Fibroblast of gingiva (primary cell): ENCODE measurements at regions not wholly inside any gene's neighbourhood (a gene's known extent, or its start where the extent isn't known, plus 50 kb on each side); places are given as distances from the start of the nearest gene placed in this dataset.
"Not testable (repeated sequence)": the region's sequence is repeated elsewhere in the genome, so short reads cannot be mapped to it uniquely, and the experiment has no call there.

ENCODE experiments used
- DNase-seq: peaks from one replicate; pipeline ENCODE4 v3.0.0-alpha.2; 2011; ENCODE audit warnings: low read depth

- no peak for DNase-seq
Observed at GRCh38 chr6:85966828-85967227, 324.1 kb upstream of the SYNCRIP start.

GRCh38 chr6:85961746-85962145, 319.1 kb upstream of the SYNCRIP start:
- DNase-seq: no peak

DNA sequence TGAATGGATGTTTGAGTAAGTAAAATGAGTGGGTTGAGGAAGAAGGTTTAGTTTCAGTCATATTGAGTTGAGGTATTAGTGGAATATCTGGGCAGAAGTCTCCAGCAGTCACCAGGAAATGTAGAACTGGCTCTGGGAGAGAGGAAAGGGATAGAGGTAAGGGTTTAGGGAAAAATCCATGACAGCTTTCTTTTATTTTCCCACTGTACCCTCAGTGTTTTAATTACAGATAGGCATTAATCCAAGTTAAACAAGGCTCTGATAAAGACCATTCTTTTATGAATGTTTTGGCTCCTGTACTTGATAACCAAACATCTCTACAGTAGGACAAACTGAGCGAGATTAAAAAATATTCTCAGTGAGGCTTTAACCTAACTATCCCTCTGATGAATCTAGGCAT, 318.4 kb upstream of the SYNCRIP start:
- DNase-seq: no peak

DNA sequence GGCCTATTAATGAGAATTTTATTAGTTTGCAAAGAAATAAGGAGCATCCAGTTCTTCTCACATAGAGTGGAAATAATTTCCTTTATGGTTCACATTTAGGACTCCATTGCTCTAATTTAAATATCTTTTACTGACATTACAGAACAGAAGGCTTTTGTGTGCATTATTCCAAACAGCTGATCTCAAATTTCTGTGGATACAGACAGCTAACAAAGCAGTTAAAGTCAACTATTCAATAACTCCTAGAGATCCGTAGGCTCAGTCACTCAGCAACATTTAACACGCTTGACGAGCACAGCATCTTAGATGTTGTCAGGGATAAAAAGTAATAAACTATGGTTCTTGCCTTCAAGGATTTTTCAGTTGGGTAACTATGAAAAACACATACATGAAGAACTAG, 305.8 kb upstream of the SYNCRIP start:
- no peak for DNase-seq

DNA sequence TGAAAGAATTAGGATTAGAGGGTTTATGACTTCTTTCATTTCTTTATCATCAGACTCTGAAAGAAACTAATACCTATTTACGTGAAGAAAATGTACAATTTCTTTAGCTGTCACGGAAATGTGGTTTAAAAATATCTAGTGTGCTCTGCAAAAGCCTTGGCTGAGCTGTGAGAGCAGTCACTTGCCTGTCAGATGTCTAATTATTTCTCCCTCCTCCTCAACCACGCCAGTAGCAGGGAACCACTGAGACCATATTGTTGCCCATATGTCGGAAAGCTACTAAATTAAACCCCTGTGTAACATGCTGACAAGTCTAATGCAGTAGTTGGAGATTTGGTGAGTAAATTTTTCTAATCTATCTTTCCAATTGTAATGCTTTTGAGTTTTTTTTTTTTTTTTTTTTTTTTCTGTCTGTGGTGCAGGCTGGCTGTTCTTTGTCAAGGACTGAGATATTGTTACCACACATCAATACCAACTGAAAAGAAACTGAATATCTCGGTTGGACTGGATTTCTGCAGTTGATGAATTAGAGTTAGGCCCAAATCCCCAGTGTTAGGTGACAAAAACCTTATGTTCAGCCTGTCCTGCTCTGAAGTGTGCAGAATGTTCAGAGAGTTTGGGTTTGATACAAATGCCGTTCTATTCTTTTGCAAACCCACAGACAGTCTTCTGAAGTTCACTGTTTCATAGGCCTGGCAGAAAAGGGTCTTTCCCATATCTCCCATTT, 302.9 kb upstream of the SYNCRIP start:
- no peak for DNase-seq

DNA sequence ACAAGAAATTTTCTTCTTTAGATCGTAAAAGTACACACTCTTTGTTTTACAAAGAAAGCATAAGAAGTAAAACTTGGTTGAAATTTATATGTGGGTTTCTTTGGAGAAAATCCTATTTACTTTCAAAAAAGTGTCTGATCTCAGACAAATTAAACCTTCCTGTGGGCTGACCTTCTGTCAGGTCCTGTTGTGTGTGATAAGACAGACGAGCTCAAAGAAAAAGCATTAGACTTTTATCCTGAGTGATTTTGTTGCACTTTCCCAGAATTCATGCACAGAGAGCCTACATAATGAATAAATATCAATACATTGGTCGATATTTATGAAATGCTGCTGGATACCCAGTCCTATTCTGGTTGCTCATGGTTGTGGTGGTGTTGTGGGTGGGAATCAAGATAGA, 302.1 kb upstream of the SYNCRIP start:
- DNase-seq: no peak

- no peak for DNase-seq
Observed at GRCh38 chr6:85942844-85943243, 300.2 kb upstream of the SYNCRIP start.

- DNase-seq: no peak
Observed at GRCh38 chr6:85936916-85937315, 294.2 kb upstream of the SYNCRIP start.

- DNase-seq: peak; percentile 36
Observed at GRCh38 chr6:85923013-85923430, 280.3 kb upstream of the SYNCRIP start.

- no peak for DNase-seq
Observed at GRCh38 chr6:85920782-85921181, 278.1 kb upstream of the SYNCRIP start.

DNA sequence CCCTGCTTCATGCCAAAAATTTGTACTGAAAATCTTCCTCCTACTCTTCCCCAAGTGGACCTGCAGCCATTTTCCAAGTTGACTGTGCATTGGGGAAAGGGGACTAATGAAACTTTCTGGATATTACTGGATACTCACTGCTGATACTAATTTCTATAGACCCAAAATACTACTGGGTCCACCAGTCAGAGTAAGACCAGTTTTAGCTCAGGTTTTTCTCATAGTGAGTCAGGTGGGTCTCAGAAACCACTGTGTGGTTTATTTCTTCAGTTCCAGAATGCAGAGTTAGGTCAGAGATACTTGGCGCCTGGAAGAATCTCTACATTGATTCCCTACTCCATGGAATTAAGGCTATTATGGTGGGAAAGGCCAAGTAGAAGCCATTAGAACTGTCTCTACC, 274.8 kb upstream of the SYNCRIP start:
- DNase-seq: no peak

DNA sequence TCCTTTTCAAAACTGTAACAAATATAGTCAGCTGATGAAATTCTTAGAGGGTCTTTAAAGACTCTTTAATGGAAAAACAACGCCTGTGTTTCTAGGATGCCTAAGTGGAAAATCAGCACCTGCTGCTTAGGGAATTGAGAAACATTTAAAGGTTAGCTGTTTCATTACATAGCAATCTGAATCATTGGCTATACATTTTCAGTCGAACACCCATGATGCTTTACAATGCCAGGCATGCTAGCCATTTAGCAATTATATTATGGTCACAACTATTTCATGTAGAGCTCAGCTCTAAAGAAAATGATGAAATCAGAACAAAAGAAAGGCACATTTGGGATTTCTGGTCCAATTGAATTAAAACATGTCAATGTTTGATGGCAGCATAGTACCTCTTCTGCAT, 270.3 kb upstream of the SYNCRIP start:
- no peak for DNase-seq

DNA sequence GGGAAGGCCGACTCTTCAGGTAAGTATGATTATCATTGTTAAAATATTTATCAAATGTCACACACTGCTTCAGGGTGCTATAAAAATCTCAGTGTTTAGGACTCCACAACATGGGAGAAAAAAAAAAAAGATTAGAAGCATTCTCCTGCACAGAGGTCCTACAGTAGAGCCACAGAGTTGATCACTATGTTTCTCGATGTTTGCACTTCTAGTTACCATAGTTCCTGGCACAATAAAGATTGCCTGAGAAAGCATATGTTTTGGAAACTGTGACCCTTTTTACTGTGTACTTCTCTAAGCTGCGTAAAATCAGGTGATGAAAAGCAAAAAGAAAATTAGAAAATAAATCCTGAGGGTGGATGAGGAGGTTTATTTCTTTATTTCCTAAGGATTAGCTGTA, 269.9 kb upstream of the SYNCRIP start:
- DNase-seq: no peak

GRCh38 chr6:85911067-85911466, 268.4 kb upstream of the SYNCRIP start:
- no peak for DNase-seq

- DNase-seq: not testable (repeated sequence)
Observed at GRCh38 chr6:85908120-85908519, 265.4 kb upstream of the SYNCRIP start.

DNA sequence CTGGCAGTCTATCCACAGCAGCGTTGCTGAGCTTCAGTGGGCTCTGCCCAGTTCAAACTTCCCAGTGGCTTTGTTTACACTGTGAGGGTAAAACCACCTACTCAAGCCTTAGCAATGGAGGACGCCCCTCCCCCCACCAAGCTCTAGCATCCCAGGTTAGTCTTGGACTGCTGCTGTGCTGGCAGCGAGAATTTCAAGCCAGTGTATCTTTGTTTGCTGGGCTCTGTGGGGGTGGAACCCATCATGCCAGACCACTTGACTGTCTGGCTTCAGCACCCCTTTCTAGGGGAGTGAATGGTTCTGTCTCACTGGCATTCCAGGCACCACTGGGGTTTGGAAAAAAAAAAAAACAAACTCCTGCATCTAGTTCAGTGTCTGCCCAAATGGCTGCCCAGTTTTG, 249.7 kb upstream of the SYNCRIP start:
- DNase-seq: no peak

GRCh38 chr6:85887461-85887860, 244.8 kb upstream of the SYNCRIP start:
- no peak for DNase-seq

- no peak for DNase-seq
Observed at GRCh38 chr6:85868685-85869084, 226.0 kb upstream of the SYNCRIP start.

- no peak for DNase-seq
Observed at GRCh38 chr6:85867595-85867994, 224.9 kb upstream of the SYNCRIP start.

DNA sequence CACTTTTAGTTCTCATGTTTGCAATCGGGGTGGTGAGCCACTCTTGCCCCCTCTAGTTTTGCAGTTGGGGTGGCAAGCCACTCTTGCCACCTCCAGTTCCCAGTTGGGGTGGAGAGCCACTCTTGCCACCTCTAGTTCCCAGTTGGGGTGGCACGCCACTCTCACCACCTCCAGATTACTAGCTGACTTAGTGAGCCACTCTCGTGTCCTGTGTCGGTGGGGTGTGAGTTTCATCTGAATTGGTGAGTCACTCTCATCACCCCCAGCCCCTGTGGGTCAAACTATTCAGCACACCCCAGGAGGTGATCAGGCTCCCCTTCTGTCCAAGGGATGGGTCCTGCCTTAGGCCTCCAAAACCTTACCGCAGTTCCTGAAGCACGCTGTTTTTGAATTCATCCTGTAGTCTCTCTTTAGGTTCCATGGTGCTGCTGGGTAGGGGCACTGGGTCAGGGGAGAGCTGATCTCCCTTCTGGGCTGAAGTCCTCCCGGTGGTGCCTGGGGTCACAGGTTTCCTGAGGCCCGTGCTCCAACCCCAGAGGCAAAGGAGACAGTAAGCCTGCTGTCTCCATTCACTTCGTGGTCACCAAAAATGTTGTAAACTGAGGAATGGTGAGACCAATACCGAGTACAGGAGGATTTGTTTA, 224.2 kb upstream of the SYNCRIP start:
- no peak for DNase-seq

DNA sequence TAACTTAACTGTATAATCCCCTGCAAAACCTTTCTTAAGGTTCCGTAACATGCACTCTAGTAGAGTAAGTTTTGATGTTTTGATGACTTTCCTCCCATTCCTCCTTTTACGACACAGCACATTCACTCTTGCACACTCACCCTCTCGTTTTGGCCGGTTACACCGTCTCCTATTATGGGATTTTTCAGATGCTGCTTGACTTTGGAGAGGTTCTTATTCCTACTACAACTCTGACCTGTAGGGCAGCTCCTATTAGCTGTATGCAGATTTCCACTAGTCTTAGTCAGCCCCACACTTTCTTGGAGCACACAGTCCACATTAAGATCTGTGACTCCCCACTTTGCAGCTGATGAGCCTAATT, 223.7 kb upstream of the SYNCRIP start:
- DNase-seq: no peak

DNA sequence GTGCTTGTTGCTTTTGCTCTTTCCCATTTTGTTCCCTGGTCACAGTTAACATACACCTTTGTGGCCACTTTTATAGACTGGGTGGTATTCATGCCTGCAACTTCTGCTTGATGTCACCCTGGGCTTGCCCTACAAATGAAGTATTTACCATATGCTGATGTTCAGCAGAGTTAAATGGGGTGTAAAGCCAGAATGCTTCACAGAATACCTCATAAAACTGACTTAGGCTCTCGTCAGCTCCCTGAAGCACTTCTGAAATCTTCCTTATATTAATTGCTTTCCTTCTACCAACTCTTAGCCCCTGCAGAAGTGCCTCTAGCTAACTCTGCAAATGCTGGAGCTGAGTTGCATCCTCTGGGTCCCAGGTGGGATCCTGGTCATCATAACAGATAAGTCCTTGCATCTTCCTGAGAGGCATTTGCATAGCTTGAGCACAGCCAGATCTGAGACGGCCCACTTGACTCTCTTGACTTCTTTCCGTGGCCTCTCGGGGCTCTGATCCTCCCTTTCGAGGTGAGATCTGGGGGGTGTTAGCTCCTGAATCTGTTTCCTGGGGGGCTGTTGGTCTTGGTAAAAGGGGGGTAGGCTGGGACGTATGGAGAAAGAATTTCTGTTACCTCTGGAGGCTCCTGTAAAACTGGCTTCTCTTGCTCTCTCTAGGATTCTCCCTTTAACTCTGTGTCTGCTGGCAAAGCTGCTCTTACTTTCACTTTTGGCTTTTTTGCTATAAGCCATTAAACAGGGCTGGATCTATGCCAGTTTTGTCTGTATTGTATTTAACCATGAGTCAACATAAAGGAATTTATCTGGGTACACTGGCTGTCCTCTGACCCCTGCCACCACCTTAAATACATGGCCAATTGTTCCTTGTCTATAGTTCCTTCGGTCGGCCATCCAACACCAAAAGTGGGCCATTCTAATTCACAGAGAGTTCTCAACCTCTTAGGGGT, 223.0 kb upstream of the SYNCRIP start:
- DNase-seq: peak; percentile 46
